LNCaP clone FGC (cell line): ENCODE measurements at regions not wholly inside any gene's neighbourhood (a gene's known extent, or its start where the extent isn't known, plus 50 kb on each side); places are given as distances from the start of the nearest gene placed in this dataset.

Source experiments
- DNase-seq: peaks from one replicate; pipeline ENCODE4 v3.0.0-alpha.2; 2011; ENCODE audit warnings: low read depth
- H3K4me3 ChIP-seq: 2 replicates; pipeline ENCODE4 v1.5.1; 2011; ENCODE audit warnings: mild to moderate bottlenecking, low read depth, low read length, control low read depth
- TF ChIP-seq, protein P1 (sequence below): IDR thresholded peaks from 2 replicates; pipeline ENCODE4 v1.5.1; 2012; ENCODE audit warnings: mild to moderate bottlenecking; ENCODE audit not compliant: control insufficient read depth, insufficient read depth; ENCODE audit errors: extremely low read depth

DNA sequence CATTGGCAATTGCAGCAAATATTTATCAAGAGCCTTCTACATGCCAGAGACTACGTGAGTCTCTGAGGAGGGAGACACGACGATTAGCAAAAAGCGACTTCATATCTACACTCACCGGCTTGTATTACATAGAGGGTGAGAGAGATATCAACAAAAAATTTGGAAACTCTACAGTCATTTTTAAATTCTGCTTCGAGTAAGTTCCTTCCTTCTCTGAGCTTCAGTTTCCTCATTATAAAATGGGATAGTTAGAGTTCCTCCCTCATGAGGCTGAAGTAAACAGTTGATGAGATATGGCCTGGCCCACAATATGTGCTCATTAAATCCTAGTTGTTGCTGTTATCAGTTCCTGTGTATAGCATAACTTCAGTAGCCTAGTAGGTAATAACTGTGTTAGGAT lies 64.1 kb upstream of the SIRPA start:
- no peak overlapping the region for H3K4me3 ChIP-seq
- TF ChIP-seq, protein P1, sequence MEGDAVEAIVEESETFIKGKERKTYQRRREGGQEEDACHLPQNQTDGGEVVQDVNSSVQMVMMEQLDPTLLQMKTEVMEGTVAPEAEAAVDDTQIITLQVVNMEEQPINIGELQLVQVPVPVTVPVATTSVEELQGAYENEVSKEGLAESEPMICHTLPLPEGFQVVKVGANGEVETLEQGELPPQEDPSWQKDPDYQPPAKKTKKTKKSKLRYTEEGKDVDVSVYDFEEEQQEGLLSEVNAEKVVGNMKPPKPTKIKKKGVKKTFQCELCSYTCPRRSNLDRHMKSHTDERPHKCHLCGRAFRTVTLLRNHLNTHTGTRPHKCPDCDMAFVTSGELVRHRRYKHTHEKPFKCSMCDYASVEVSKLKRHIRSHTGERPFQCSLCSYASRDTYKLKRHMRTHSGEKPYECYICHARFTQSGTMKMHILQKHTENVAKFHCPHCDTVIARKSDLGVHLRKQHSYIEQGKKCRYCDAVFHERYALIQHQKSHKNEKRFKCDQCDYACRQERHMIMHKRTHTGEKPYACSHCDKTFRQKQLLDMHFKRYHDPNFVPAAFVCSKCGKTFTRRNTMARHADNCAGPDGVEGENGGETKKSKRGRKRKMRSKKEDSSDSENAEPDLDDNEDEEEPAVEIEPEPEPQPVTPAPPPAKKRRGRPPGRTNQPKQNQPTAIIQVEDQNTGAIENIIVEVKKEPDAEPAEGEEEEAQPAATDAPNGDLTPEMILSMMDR = no peak
- DNase-seq = no peak

DNA sequence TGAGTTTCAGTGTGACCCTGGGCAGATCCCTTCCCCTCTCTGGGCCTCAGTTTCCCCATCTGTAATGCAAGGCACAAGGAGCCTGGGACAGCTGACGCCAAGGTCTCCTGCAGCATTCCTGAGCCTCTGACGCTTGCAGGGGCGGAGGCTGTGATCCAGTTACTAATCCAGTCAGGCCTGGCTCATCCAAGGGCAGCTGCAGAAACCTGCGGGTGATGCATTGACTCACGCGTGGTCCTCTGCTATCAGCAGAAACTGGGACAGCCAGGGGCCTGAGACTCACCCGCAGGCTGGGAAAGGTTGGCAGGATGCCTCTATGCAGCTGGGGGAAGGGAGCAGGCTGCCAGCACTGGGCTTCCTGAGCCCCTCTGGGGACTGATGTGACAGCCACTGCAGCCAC lies 65.0 kb upstream of the SIRPA start:
- DNase-seq = no peak
- TF ChIP-seq, protein P1 = no peak
- H3K4me3 ChIP-seq = no peak overlapping the region

- DNase-seq = no peak
- no peak overlapping the region for H3K4me3 ChIP-seq
- TF ChIP-seq, protein P1 = no peak
These were observed 65.7 kb upstream of the SIRPA start for GRCh38 chr20:1829531-1829930.

- H3K4me3 ChIP-seq = no peak overlapping the region
- TF ChIP-seq, protein P1 = no peak
- DNase-seq = no peak
These were observed 66.4 kb upstream of the SIRPA start for GRCh38 chr20:1828786-1829131.

- TF ChIP-seq, protein P1 = no peak
- DNase-seq = no peak
- no peak overlapping the region for H3K4me3 ChIP-seq
These were observed 67.0 kb upstream of the SIRPA start for GRCh38 chr20:1827974-1828785.

DNA sequence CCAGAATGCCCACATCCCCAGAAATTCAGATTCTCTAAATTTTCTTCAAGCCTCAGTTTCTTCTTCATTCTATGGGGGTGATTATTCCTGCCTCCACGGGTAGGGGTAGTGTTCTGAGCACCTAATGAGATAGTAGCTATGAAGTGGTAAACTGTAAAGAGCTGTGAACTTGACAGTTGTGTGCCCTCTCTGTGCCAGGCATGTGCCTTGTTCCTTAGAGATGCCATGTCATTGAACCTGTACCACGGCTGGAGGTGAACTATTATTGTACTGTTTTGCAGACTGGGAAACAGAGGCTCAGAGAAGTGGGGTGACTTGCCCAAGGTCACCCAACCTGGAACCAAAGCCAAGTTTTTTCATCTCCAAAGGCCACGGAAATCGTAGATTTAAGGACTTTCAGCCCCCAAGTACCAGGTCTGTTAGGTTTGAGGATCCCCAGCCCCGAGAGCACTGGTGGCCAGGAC lies 67.7 kb upstream of the SIRPA start:
- no peak overlapping the region for H3K4me3 ChIP-seq
- TF ChIP-seq, protein P1 = no peak
- DNase-seq = no peak
